ENCODE measurements at regions not wholly inside any gene's neighbourhood (a gene's known extent, or its start where the extent isn't known, plus 50 kb on each side); places are given as distances from the start of the nearest gene placed in this dataset.
"Not testable (repeated sequence)": the region's sequence is repeated elsewhere in the genome, so short reads cannot be mapped to it uniquely, and the experiment has no call there.

- peak; percentile 43 for DNase-seq (ENCODE audit: low spot score)
- TF ChIP-seq CTCF (conservative IDR thresholded peaks at IDR 0.05; ENCODE audit: low read depth), result no peak
- CTCF ChIA-PET, result no interaction called here
- no peak overlapping the region for H3K27ac ChIP-seq
- POLR2A ChIA-PET (ENCODE audit: low non-redundant PET), result no interaction called here
Observed at GRCh38 chr5:10111571-10111970, 138.1 kb downstream of the ATPSCKMT start.

GRCh38 chr5:10110228-10110627, 139.5 kb downstream of the ATPSCKMT start:
- no peak for DNase-seq (ENCODE audit: low spot score)
- no peak overlapping the region for H3K27ac ChIP-seq
- POLR2A ChIA-PET (ENCODE audit: low non-redundant PET), result no interaction called here
- no peak for TF ChIP-seq CTCF (conservative IDR thresholded peaks at IDR 0.05; ENCODE audit: low read depth)
- CTCF ChIA-PET, result no interaction called here

- ChIA-PET CTCF (no interaction called here), POLR2A (ENCODE audit: low non-redundant PET) (no interaction called here)
- DNase-seq (ENCODE audit: low spot score), result no peak
- no peak overlapping the region for H3K27ac ChIP-seq
- TF ChIP-seq CTCF (conservative IDR thresholded peaks at IDR 0.05; ENCODE audit: low read depth), result no peak
Observed at GRCh38 chr5:10109299-10109698, 140.4 kb downstream of the ATPSCKMT start.

- no peak overlapping the region for H3K27ac ChIP-seq
- no peak for DNase-seq (ENCODE audit: low spot score)
- CTCF ChIA-PET, result no interaction called here
- POLR2A ChIA-PET (ENCODE audit: low non-redundant PET), result no interaction called here
- TF ChIP-seq CTCF (conservative IDR thresholded peaks at IDR 0.05; ENCODE audit: low read depth), result no peak
Observed at GRCh38 chr5:10106806-10107205, 142.9 kb downstream of the ATPSCKMT start.

GRCh38 chr5:10106285-10106684, 143.4 kb downstream of the ATPSCKMT start:
- no peak for TF ChIP-seq CTCF (conservative IDR thresholded peaks at IDR 0.05; ENCODE audit: low read depth)
- no peak overlapping the region for H3K27ac ChIP-seq
- CTCF ChIA-PET, result no interaction called here
- POLR2A ChIA-PET (ENCODE audit: low non-redundant PET), result no interaction called here
- no peak for DNase-seq (ENCODE audit: low spot score)

- no peak for TF ChIP-seq CTCF (conservative IDR thresholded peaks at IDR 0.05; ENCODE audit: low read depth)
- no peak for DNase-seq (ENCODE audit: low spot score)
- ChIA-PET POLR2A (ENCODE audit: low non-redundant PET) (no interaction called here), CTCF (no interaction called here)
- H3K27ac ChIP-seq, result no peak overlapping the region
Observed at GRCh38 chr5:10102706-10103497, 146.8 kb downstream of the ATPSCKMT start.

- POLR2A ChIA-PET (ENCODE audit: low non-redundant PET); DNase-seq (ENCODE audit: low spot score); H3K27ac ChIP-seq: not testable (repeated sequence)
- CTCF ChIA-PET, result interaction anchor here (0.6 kb wide), 1 partner anchor 175 kb away, joined by 3 read pairs; no protein-coding TSS in a partner anchor
Observed at GRCh38 chr5:10102235-10102634, 147.5 kb downstream of the ATPSCKMT start.

Measured in RWPE1 (cell line).